Vagina (tissue), 2 donors: ENCODE measurements at regions not wholly inside any gene's neighbourhood (a gene's known extent, or its start where the extent isn't known, plus 50 kb on each side); places are given as distances from the start of the nearest gene placed in this dataset. TPM values are rescaled to one million over a fixed set of nuclear protein-coding genes. Genes with fewer than 3 reads are reported as not detected.

Experiments used
- DNase-seq, 2 donors: peaks; one replicate each; pipeline ENCODE4 v3.0.0-alpha.2; 2017; ENCODE audit errors: extremely low spot score in 2 of 2
- H3K27ac ChIP-seq: fragments of 200-600 bp; sonication (generic); one replicate; pipeline ENCODE4 v1.5.1; 2019
- H3K27me3 ChIP-seq: fragments of 200-600 bp; sonication (generic); one replicate; pipeline ENCODE4 v1.5.1; 2019
- H3K36me3 ChIP-seq, 2 donors: fragments of 200-600 bp; sonication (generic); one replicate each; pipeline ENCODE4 v1.5.1; 2017 to 2019
- H3K4me1 ChIP-seq: fragments of 200-600 bp; sonication (generic); one replicate; pipeline ENCODE4 v1.5.1; 2019
- H3K4me3 ChIP-seq, 2 donors: fragments of 200-600 bp; sonication (generic); 1 replicate in 1 of 2; 2 replicates in 1 of 2; pipeline ENCODE4 v1.5.1; 2016 to 2019
- H3K9me3 ChIP-seq: fragments of 200-600 bp; sonication (generic); one replicate; pipeline ENCODE4 v1.5.1; 2019
- CTCF ChIP-seq, 3 experiments: fragments of 450-650 bp in 2 of 3; fragments of 200-600 bp in 1 of 3; sonication (generic) in 1 of 3; IDR thresholded peaks; one replicate each; pipeline ENCODE4 v1.5.1; 2017 to 2019; ENCODE audit warnings: antibody characterized with exemption in 3 of 3, mild to moderate bottlenecking in 2 of 3, moderate library complexity in 2 of 3
- POLR2A ChIP-seq, 2 donors: fragments of 450-650 bp; IDR thresholded peaks; one replicate each; pipeline ENCODE4 v1.6.1; 2017; ENCODE audit warnings: antibody characterized with exemption in 2 of 2, mild to moderate bottlenecking in 2 of 2, moderate library complexity in 2 of 2
- POLR2AphosphoS5 ChIP-seq, 2 donors: sonication (generic); formaldehyde crosslinking; IDR thresholded peaks; one replicate each; pipeline ENCODE4 v1.9.0; 2017; ENCODE audit warnings: antibody characterized with exemption in 2 of 2, mild to moderate bottlenecking in 2 of 2, low read depth in 1 of 2; ENCODE audit not compliant: insufficient read depth in 1 of 2
- intact Hi-C: fragments of 100-400 bp; cut with DNase I; formaldehyde crosslinking; loops from one replicate; pipeline ENCODE4 v1.15.1; 2023
- small RNA-seq: library from RNA; depleted of rRNA; stranded (forward); fragments of <200 nt; gene quantifications from one replicate; pipeline ENCODE3, GENCODE V24; 2016

GRCh38 chr5:103620851-103621547, 58.4 kb upstream of the NUDT12 start:
- Histone ChIP-seq H3K36me3 (no peaks in the 10 kb centered on the region), H3K9me3 (no peaks in the 10 kb centered on the region), H3K27ac (no peak overlapping the region), H3K4me3 (no peak overlapping the region), H3K27me3 (no peaks in the 10 kb centered on the region), H3K4me1 (peaks cover 6% of the 10 kb centered on the region)
- intact Hi-C loops: no loop called here
- no peak for DNase-seq
- TF ChIP-seq POLR2AphosphoS5 (IDR thresholded peaks at IDR 0.05; ENCODE audit: insufficient read depth in 1 of 2, low read depth in 1 of 2): no peak
- TF ChIP-seq POLR2A (IDR thresholded peaks at IDR 0.05): no peak
- no peak for TF ChIP-seq CTCF (IDR thresholded peaks at IDR 0.05)

GRCh38 chr5:103617913-103618312, 55.3 kb upstream of the NUDT12 start:
- no peak for DNase-seq
- no peaks in the 10 kb centered on the region for H3K27me3 ChIP-seq
- no peaks in the 10 kb centered on the region for H3K4me1 ChIP-seq
- H3K36me3 ChIP-seq: no peaks in the 10 kb centered on the region
- no peaks in the 10 kb centered on the region for H3K9me3 ChIP-seq
- TF ChIP-seq POLR2A (IDR thresholded peaks at IDR 0.05): no peak
- no peak for TF ChIP-seq POLR2AphosphoS5 (IDR thresholded peaks at IDR 0.05; ENCODE audit: insufficient read depth in 1 of 2, low read depth in 1 of 2)
- TF ChIP-seq CTCF (IDR thresholded peaks at IDR 0.05): no peak
- intact Hi-C loops: no loop called here
- no peak overlapping the region for H3K27ac ChIP-seq
- no peak overlapping the region for H3K4me3 ChIP-seq

- no peak overlapping the region for H3K27ac ChIP-seq
- TF ChIP-seq POLR2AphosphoS5 (IDR thresholded peaks at IDR 0.05; ENCODE audit: insufficient read depth in 1 of 2, low read depth in 1 of 2) (no peak), POLR2A (IDR thresholded peaks at IDR 0.05) (no peak), CTCF (IDR thresholded peaks at IDR 0.05) (no peak)
- H3K4me1 ChIP-seq: no peaks in the 10 kb centered on the region
- H3K4me3 ChIP-seq: no peak overlapping the region
- no peaks in the 10 kb centered on the region for H3K27me3 ChIP-seq
- intact Hi-C loops: no loop called here
- H3K9me3 ChIP-seq: no peaks in the 10 kb centered on the region
- H3K36me3 ChIP-seq: no peaks in the 10 kb centered on the region
- DNase-seq: no peak
Observed at GRCh38 chr5:103617090-103617489, 54.5 kb upstream of the NUDT12 start.

GRCh38 chr5:103612545-103612944, 50.0 kb upstream of the NUDT12 start:
- no peaks in the 10 kb centered on the region for H3K9me3 ChIP-seq
- DNase-seq: no peak
- H3K4me3 ChIP-seq: no peak overlapping the region
- intact Hi-C loops: no loop called here
- TF ChIP-seq POLR2A (IDR thresholded peaks at IDR 0.05) (no peak), POLR2AphosphoS5 (IDR thresholded peaks at IDR 0.05; ENCODE audit: insufficient read depth in 1 of 2, low read depth in 1 of 2) (no peak)
- H3K27me3 ChIP-seq: no peaks in the 10 kb centered on the region
- no peak overlapping the region for H3K27ac ChIP-seq
- no peaks in the 10 kb centered on the region for H3K36me3 ChIP-seq
- no peaks in the 10 kb centered on the region for H3K4me1 ChIP-seq

Small RNA genes in the stretch of these regions (small RNA-seq; reads per million reads assigned to genes)
- gene PSMC1P5 (not detected), gene RF00322 (not detected), gene RN7SL255P (not detected), gene RNA5SP189 (not detected), gene RNU1-140P (not detected), gene RNU6-334P (not detected)
